HCT116 (cell line): ENCODE measurements at regions not wholly inside any gene's neighbourhood (a gene's known extent, or its start where the extent isn't known, plus 50 kb on each side); places are given as distances from the start of the nearest gene placed in this dataset.

ENCODE experiments used
- ATAC-seq: fragments of 200-7000 bp; cut with Tn5 transposase; 2 replicates; pipeline ENCODE4 v1.9.1; 2020; ENCODE audit warnings: mild to moderate bottlenecking, moderate library complexity
- BruUV-seq: library from RNA; stranded (reverse); fragments of 400-500 nt; replicated peaks from 2 replicates; lab custom pipeline; 2021; lab: Mats Ljungman, UMichigan
- CTCF ChIA-PET: fragments of 300-600 bp; sonication (Branson Sonifier 250); formaldehyde crosslinking; loops from one replicate; lab custom pipeline; 2021; ENCODE audit warnings: antibody characterized with exemption; lab: Charles Lee
- POLR2A ChIA-PET: fragments of 300-600, 350-600 bp; sonication (Branson Sonifier 250); formaldehyde crosslinking; loops from one replicate; lab custom pipeline; 2021; ENCODE audit warnings: antibody characterized with exemption; lab: Charles Lee
- RAD21 ChIA-PET, 2 experiments: fragments of 300-600 bp; sonication (Branson Sonifier 250); formaldehyde crosslinking; loops; one replicate each; lab custom pipeline; 2023; ENCODE audit warnings: low total read pairs in 2 of 2; ENCODE audit not compliant: uncharacterized antibody in 2 of 2, unreplicated experiment in 2 of 2, low non-redundant PET in 1 of 2; lab: Charles Lee
- DNase-seq: peaks from one replicate; pipeline ENCODE4 v3.0.0-alpha.2; 2010; ENCODE audit warnings: low read depth, low spot score
- H2AFZ ChIP-seq: fragments of 200-600 bp; shearing (Covaris generic), sonication (generic); 2 replicates; pipeline ENCODE4 v1.6.1; 2017; ENCODE audit warnings: low read depth, mixed run types, mixed read lengths, antibody characterized with exemption, low read length; ENCODE audit not compliant: poor library complexity, severe bottlenecking
- H3K27ac ChIP-seq: 2 replicates; pipeline ENCODE4 v1.5.1; 2012; ENCODE audit warnings: low read depth, low read length
- H3K27me3 ChIP-seq: fragments of 200-600 bp; sonication (generic); 2 replicates; pipeline ENCODE4 v1.6.1; 2016; ENCODE audit warnings: mixed run types, low read length, mixed read lengths; ENCODE audit not compliant: insufficient read depth
- H3K36me3 ChIP-seq, 2 experiments: fragments of 200-500 bp in 1 of 2; fragments of 200-600 bp in 1 of 2; sonication (Bioruptor generic) in 1 of 2; sonication (generic) in 1 of 2; 2 replicates each; pipeline versions ENCODE4 v1.5.1 to v1.6.1; 2014 to 2016; ENCODE audit warnings: low read length in 2 of 2, inconsistent platforms in 1 of 2, mixed read lengths in 1 of 2, mixed run types in 1 of 2; ENCODE audit not compliant: insufficient read depth in 2 of 2, control insufficient read depth in 1 of 2
- H3K4me1 ChIP-seq, 2 experiments: fragments of 200-600 bp in 1 of 2; sonication (generic) in 1 of 2; 2 replicates each; pipeline versions ENCODE4 v1.5.1 to v1.6.1; 2012 to 2017; ENCODE audit warnings: low read length in 2 of 2, inconsistent platforms in 1 of 2, mild to moderate bottlenecking in 1 of 2, mixed read lengths in 1 of 2, mixed run types in 1 of 2, moderate library complexity in 1 of 2; ENCODE audit not compliant: insufficient read depth in 2 of 2, control insufficient read depth in 1 of 2
- H3K4me2 ChIP-seq: fragments of 200-600 bp; sonication (generic); 2 replicates; pipeline ENCODE4 v1.6.1; 2017; ENCODE audit warnings: mixed run types, low read length, mixed read lengths
- H3K4me3 ChIP-seq, 2 experiments: fragments of 200-600 bp in 1 of 2; sonication (generic) in 1 of 2; replicated peaks in 1 of 2; 2 replicates each; pipeline ENCODE4 v1.5.1; 2011 to 2016; ENCODE audit warnings: low read length in 2 of 2, control low read depth in 1 of 2, low read depth in 1 of 2, mild to moderate bottlenecking in 1 of 2, mixed read lengths in 1 of 2, mixed run types in 1 of 2
- H3K79me2 ChIP-seq: fragments of 200-600 bp; sonication (generic); 2 replicates; pipeline ENCODE4 v1.6.1; 2017; ENCODE audit warnings: mild to moderate bottlenecking, mixed run types, low read length, moderate library complexity, mixed read lengths; ENCODE audit not compliant: insufficient read depth
- H3K9ac ChIP-seq: fragments of 200-600 bp; sonication (generic); 2 replicates; pipeline ENCODE4 v1.6.1; 2016; ENCODE audit warnings: low read length, mixed read lengths
- H3K9me2 ChIP-seq: fragments of 200-600 bp; sonication (generic), shearing (Covaris generic); 2 replicates; pipeline ENCODE4 v1.6.1; 2017; ENCODE audit warnings: mixed run types, mild to moderate bottlenecking, moderate library complexity; ENCODE audit not compliant: insufficient read depth
- H3K9me3 ChIP-seq, 2 experiments: fragments of 200-500 bp in 1 of 2; fragments of 200-600 bp in 1 of 2; sonication (Bioruptor generic) in 1 of 2; sonication (generic) in 1 of 2; 2 replicates each; pipeline ENCODE4 v1.6.1; 2014 to 2017; ENCODE audit warnings: low read length in 2 of 2, mixed read lengths in 2 of 2, inconsistent platforms in 1 of 2, low read depth in 1 of 2, mild to moderate bottlenecking in 1 of 2, mixed run types in 1 of 2, moderate library complexity in 1 of 2; ENCODE audit not compliant: control insufficient read depth in 1 of 2, insufficient read depth in 1 of 2
- H4K20me1 ChIP-seq: fragments of 200-600 bp; sonication (generic), shearing (Covaris generic); 2 replicates; pipeline ENCODE4 v1.6.1; 2017; ENCODE audit warnings: mixed run types, mild to moderate bottlenecking, moderate library complexity; ENCODE audit not compliant: insufficient read depth
- CBX3 ChIP-seq: IDR thresholded peaks from 2 replicates; pipeline ENCODE4 v1.6.1; 2012; ENCODE audit warnings: low read depth
- CEBPB ChIP-seq: IDR thresholded peaks from 2 replicates; pipeline ENCODE4 v1.6.1; 2012; ENCODE audit warnings: low read depth
- EGR1 ChIP-seq: IDR thresholded peaks from 2 replicates; pipeline ENCODE4 v1.6.1; 2012; ENCODE audit warnings: low read depth
- ELF1 ChIP-seq: IDR thresholded peaks from 2 replicates; pipeline ENCODE4 v1.6.1; 2012; ENCODE audit warnings: low read depth, borderline replicate concordance
- EZH2phosphoT487 ChIP-seq: fragments of 200-600 bp; IDR thresholded peaks from 2 replicates; pipeline ENCODE4 v1.6.1; 2018; ENCODE audit warnings: antibody characterized with exemption, borderline replicate concordance
- FOSL1 ChIP-seq: IDR thresholded peaks from 2 replicates; pipeline ENCODE4 v1.6.1; 2012; ENCODE audit warnings: low read depth
- POLR2AphosphoS5 ChIP-seq: IDR thresholded peaks from 2 replicates; pipeline ENCODE4 v1.6.1; 2011; ENCODE audit warnings: mild to moderate bottlenecking, low read depth, low read length, moderate library complexity
- RAD21 ChIP-seq: IDR thresholded peaks from 2 replicates; pipeline ENCODE4 v1.6.1; 2012; ENCODE audit warnings: low read depth, mild to moderate bottlenecking
- SRF ChIP-seq: IDR thresholded peaks from 2 replicates; pipeline ENCODE4 v1.6.1; 2012; ENCODE audit warnings: low read depth
- YY1 ChIP-seq: IDR thresholded peaks from 2 replicates; pipeline ENCODE4 v1.6.1; 2011; ENCODE audit warnings: low read length, low read depth, moderate library complexity, mild to moderate bottlenecking; ENCODE audit not compliant: insufficient replicate concordance; ENCODE audit errors: extremely low read depth
- ZFX ChIP-seq: fragments of 450-650 bp; IDR thresholded peaks from 2 replicates; pipeline ENCODE4 v1.6.1; 2017
- ZNF274 ChIP-seq: fragments of 200-500 bp; sonication (Bioruptor generic); IDR thresholded peaks from 2 replicates; pipeline ENCODE4 v1.6.1; 2014; ENCODE audit warnings: mild to moderate bottlenecking, low read depth, low read length, inconsistent platforms
- intact Hi-C: fragments of 100-400 bp; cut with micrococcal nuclease; formaldehyde crosslinking; loops from 2 replicates; pipeline ENCODE4 v1.10.0; 2022
- TF ChIP-seq, protein P1 (sequence below), 3 experiments: fragments of 200-600 bp in 1 of 3; sonication (generic) in 1 of 3; IDR thresholded peaks in 2 of 3; conservative IDR thresholded peaks in 1 of 3; 2 replicates each; pipeline ENCODE4 v1.5.1; 2012 to 2017; ENCODE audit warnings: low read depth in 2 of 3, low read length in 2 of 3, antibody characterized with exemption in 1 of 3, borderline replicate concordance in 1 of 3, control low read depth in 1 of 3, mild to moderate bottlenecking in 1 of 3, mixed read lengths in 1 of 3, mixed run types in 1 of 3, moderate library complexity in 1 of 3; ENCODE audit not compliant: insufficient read depth in 1 of 3
- TF ChIP-seq, protein P2 (sequence below): IDR thresholded peaks from 2 replicates; pipeline ENCODE4 v1.6.1; 2012; ENCODE audit warnings: low read depth

DNA sequence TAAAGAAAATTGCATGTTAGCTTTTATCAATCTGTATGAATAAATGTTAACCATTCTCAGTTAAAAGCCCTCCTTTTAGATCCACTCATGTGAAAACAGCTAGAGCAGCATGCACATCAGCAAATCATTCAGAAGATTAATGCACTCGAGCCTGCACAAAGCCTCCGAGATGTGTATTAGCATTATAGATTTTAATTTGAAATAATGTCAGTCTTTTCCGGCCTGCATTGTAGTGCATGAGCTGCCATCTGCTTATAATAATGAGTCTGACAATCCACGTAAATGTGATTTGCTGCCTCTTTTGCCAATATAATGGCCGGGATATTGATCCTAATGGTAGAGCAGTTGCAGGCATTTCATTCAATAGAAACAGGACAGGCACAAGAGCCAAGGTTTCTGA, 585.1 kb downstream of the IRX1 start:
- no peaks in the 10 kb centered on the region for H4K20me1 ChIP-seq
- ChIA-PET CTCF (no interaction called here), RAD21 (no interaction called here), POLR2A (no interaction called here)
- H3K79me2 ChIP-seq = no peaks in the 10 kb centered on the region
- no peak overlapping the region for H3K4me2 ChIP-seq
- no peaks in the 10 kb centered on the region for H3K4me1 ChIP-seq
- no peak overlapping the region for H3K4me3 ChIP-seq
- H3K36me3 ChIP-seq = no peaks in the 10 kb centered on the region
- H3K9me3 ChIP-seq = peaks cover 0 to 19% of the 10 kb centered on the region in 2 experiments; a peak in 2 of 4 replicates
- BruUV-seq = no TSS peak
- TF ChIP-seq ELF1 (no peak), YY1 (no peak), CBX3 (no peak), ZFX (no peak), POLR2AphosphoS5 (no peak), RAD21 (no peak), CEBPB (no peak), FOSL1 (no peak), EZH2phosphoT487 (no peak), ZNF274 (no peak), EGR1 (no peak), SRF (no peak)
- TF ChIP-seq, protein P1, sequence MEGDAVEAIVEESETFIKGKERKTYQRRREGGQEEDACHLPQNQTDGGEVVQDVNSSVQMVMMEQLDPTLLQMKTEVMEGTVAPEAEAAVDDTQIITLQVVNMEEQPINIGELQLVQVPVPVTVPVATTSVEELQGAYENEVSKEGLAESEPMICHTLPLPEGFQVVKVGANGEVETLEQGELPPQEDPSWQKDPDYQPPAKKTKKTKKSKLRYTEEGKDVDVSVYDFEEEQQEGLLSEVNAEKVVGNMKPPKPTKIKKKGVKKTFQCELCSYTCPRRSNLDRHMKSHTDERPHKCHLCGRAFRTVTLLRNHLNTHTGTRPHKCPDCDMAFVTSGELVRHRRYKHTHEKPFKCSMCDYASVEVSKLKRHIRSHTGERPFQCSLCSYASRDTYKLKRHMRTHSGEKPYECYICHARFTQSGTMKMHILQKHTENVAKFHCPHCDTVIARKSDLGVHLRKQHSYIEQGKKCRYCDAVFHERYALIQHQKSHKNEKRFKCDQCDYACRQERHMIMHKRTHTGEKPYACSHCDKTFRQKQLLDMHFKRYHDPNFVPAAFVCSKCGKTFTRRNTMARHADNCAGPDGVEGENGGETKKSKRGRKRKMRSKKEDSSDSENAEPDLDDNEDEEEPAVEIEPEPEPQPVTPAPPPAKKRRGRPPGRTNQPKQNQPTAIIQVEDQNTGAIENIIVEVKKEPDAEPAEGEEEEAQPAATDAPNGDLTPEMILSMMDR (IDR thresholded peaks at IDR 0.05 in 2 of 3, conservative IDR thresholded peaks at IDR 0.05 in 1 of 3; ENCODE audit: borderline replicate concordance in 1 of 3, insufficient read depth in 1 of 3, low read depth in 2 of 3, low read length in 2 of 3) = no peak
- TF ChIP-seq, protein P2, sequence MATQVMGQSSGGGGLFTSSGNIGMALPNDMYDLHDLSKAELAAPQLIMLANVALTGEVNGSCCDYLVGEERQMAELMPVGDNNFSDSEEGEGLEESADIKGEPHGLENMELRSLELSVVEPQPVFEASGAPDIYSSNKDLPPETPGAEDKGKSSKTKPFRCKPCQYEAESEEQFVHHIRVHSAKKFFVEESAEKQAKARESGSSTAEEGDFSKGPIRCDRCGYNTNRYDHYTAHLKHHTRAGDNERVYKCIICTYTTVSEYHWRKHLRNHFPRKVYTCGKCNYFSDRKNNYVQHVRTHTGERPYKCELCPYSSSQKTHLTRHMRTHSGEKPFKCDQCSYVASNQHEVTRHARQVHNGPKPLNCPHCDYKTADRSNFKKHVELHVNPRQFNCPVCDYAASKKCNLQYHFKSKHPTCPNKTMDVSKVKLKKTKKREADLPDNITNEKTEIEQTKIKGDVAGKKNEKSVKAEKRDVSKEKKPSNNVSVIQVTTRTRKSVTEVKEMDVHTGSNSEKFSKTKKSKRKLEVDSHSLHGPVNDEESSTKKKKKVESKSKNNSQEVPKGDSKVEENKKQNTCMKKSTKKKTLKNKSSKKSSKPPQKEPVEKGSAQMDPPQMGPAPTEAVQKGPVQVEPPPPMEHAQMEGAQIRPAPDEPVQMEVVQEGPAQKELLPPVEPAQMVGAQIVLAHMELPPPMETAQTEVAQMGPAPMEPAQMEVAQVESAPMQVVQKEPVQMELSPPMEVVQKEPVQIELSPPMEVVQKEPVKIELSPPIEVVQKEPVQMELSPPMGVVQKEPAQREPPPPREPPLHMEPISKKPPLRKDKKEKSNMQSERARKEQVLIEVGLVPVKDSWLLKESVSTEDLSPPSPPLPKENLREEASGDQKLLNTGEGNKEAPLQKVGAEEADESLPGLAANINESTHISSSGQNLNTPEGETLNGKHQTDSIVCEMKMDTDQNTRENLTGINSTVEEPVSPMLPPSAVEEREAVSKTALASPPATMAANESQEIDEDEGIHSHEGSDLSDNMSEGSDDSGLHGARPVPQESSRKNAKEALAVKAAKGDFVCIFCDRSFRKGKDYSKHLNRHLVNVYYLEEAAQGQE = no peak
- no peaks in the 10 kb centered on the region for H3K9me2 ChIP-seq
- no peak overlapping the region for H2AFZ ChIP-seq
- DNase-seq = no peak
- ATAC-seq = no peak
- intact Hi-C loops = no loop called here
- no peak overlapping the region for H3K9ac ChIP-seq
- no peaks in the 10 kb centered on the region for H3K27me3 ChIP-seq
- H3K27ac ChIP-seq = no peak overlapping the region
